ENCODE measurements at regions not wholly inside any gene's neighbourhood (a gene's known extent, or its start where the extent isn't known, plus 50 kb on each side); places are given as distances from the start of the nearest gene placed in this dataset.

- ChIA-PET POLR2A (ENCODE audit: low non-redundant PET) (no interaction called here), CTCF (no interaction called here)
- intact Hi-C loops (cut with micrococcal nuclease; ENCODE audit: unreplicated experiment) = no loop called here
- DNase-seq (ENCODE audit: low spot score) = no peak
- H3K27ac ChIP-seq (ENCODE audit: low read depth, low read length, poor library complexity, severe bottlenecking) = no peak overlapping the region
- H3K9me3 ChIP-seq (ENCODE audit: low read depth, low read length, poor library complexity, severe bottlenecking) = no peaks in the 10 kb centered on the region
- no peak overlapping the region for H3K4me3 ChIP-seq (ENCODE audit: low read depth, low read length, poor library complexity, severe bottlenecking)
- no TSS peak for BruUV-seq (replicated peaks)
- H3K27me3 ChIP-seq (replicated peaks; ENCODE audit: insufficient read depth, low read depth, low read length, poor library complexity) = peaks cover 10% of the 10 kb centered on the region
- TF ChIP-seq EZH2 (IDR thresholded peaks at IDR 0.05; ENCODE audit: borderline replicate concordance, low read depth, low read length, poor library complexity, severe bottlenecking) (no peak), CTCF (conservative IDR thresholded peaks at IDR 0.05; ENCODE audit: low read depth, low read length) (no peak)
- no peaks in the 10 kb centered on the region for H3K4me1 ChIP-seq (ENCODE audit: insufficient read depth, low read length, poor library complexity, severe bottlenecking)
- no peaks in the 10 kb centered on the region for H3K36me3 ChIP-seq (ENCODE audit: insufficient read depth, low read length, poor library complexity, severe bottlenecking)
These were observed 102.5 kb upstream of the PARP11 start for GRCh38 chr12:3975652-3976051.

GRCh38 chr12:3974883-3975282, 101.7 kb upstream of the PARP11 start:
- Histone ChIP-seq H3K36me3 (ENCODE audit: insufficient read depth, low read length, poor library complexity, severe bottlenecking) (no peaks in the 10 kb centered on the region), H3K9me3 (ENCODE audit: low read depth, low read length, poor library complexity, severe bottlenecking) (no peaks in the 10 kb centered on the region), H3K4me3 (ENCODE audit: low read depth, low read length, poor library complexity, severe bottlenecking) (no peak overlapping the region), H3K27ac (ENCODE audit: low read depth, low read length, poor library complexity, severe bottlenecking) (no peak overlapping the region), H3K4me1 (ENCODE audit: insufficient read depth, low read length, poor library complexity, severe bottlenecking) (no peaks in the 10 kb centered on the region), H3K27me3 (replicated peaks; ENCODE audit: insufficient read depth, low read depth, low read length, poor library complexity) (peaks cover 10% of the 10 kb centered on the region)
- no peak for TF ChIP-seq EZH2 (IDR thresholded peaks at IDR 0.05; ENCODE audit: borderline replicate concordance, low read depth, low read length, poor library complexity, severe bottlenecking)
- TF ChIP-seq CTCF (conservative IDR thresholded peaks at IDR 0.05; ENCODE audit: low read depth, low read length) = no peak
- no TSS peak for BruUV-seq (replicated peaks)
- no peak for DNase-seq (ENCODE audit: low spot score)
- intact Hi-C loops (cut with micrococcal nuclease; ENCODE audit: unreplicated experiment) = no loop called here
- POLR2A ChIA-PET (ENCODE audit: low non-redundant PET) = no interaction called here
- CTCF ChIA-PET = interaction anchor here (0.7 kb wide), 1 partner anchor 66 kb away, joined by 6 read pairs; no protein-coding TSS in a partner anchor

- Histone ChIP-seq H3K4me3 (ENCODE audit: low read depth, low read length, poor library complexity, severe bottlenecking) (no peak overlapping the region), H3K27ac (ENCODE audit: low read depth, low read length, poor library complexity, severe bottlenecking) (no peak overlapping the region), H3K27me3 (replicated peaks; ENCODE audit: insufficient read depth, low read depth, low read length, poor library complexity) (peaks cover 10% of the 10 kb centered on the region), H3K4me1 (ENCODE audit: insufficient read depth, low read length, poor library complexity, severe bottlenecking) (no peaks in the 10 kb centered on the region), H3K9me3 (ENCODE audit: low read depth, low read length, poor library complexity, severe bottlenecking) (no peaks in the 10 kb centered on the region), H3K36me3 (ENCODE audit: insufficient read depth, low read length, poor library complexity, severe bottlenecking) (no peaks in the 10 kb centered on the region)
- no TSS peak for BruUV-seq (replicated peaks)
- no peak for DNase-seq (ENCODE audit: low spot score)
- ChIA-PET POLR2A (ENCODE audit: low non-redundant PET) (no interaction called here), CTCF (interaction anchor here (0.7 kb wide), 1 partner anchor 67 kb away, joined by 6 read pairs; no protein-coding TSS in a partner anchor)
- intact Hi-C loops (cut with micrococcal nuclease; ENCODE audit: unreplicated experiment) = no loop called here
- TF ChIP-seq CTCF (conservative IDR thresholded peaks at IDR 0.05; ENCODE audit: low read depth, low read length) (no peak), EZH2 (IDR thresholded peaks at IDR 0.05; ENCODE audit: borderline replicate concordance, low read depth, low read length, poor library complexity, severe bottlenecking) (no peak)
These were observed 100.9 kb upstream of the PARP11 start for GRCh38 chr12:3973973-3974644.

All from A673 (cell line).